SU-DHL-6 (cell line): ENCODE measurements at regions not wholly inside any gene's neighbourhood (a gene's known extent, or its start where the extent isn't known, plus 50 kb on each side); places are given as distances from the start of the nearest gene placed in this dataset.

Experiments used
- EZH2phosphoT487 ChIP-seq: fragments of 200-600 bp; sonication (generic), shearing (Covaris generic); conservative IDR thresholded peaks from 2 replicates; pipeline ENCODE4 v1.6.1; 2018; ENCODE audit warnings: mild to moderate bottlenecking, antibody characterized with exemption, low read length, moderate library complexity, mixed read lengths
- TF ChIP-seq, protein P1 (sequence below): fragments of 200-600 bp; sonication (generic); IDR thresholded peaks from one replicate; pipeline ENCODE4 v1.5.1; 2017; ENCODE audit warnings: antibody characterized with exemption, mild to moderate bottlenecking, low read length, moderate library complexity; ENCODE audit not compliant: insufficient read depth, poor library complexity, severe bottlenecking

DNA sequence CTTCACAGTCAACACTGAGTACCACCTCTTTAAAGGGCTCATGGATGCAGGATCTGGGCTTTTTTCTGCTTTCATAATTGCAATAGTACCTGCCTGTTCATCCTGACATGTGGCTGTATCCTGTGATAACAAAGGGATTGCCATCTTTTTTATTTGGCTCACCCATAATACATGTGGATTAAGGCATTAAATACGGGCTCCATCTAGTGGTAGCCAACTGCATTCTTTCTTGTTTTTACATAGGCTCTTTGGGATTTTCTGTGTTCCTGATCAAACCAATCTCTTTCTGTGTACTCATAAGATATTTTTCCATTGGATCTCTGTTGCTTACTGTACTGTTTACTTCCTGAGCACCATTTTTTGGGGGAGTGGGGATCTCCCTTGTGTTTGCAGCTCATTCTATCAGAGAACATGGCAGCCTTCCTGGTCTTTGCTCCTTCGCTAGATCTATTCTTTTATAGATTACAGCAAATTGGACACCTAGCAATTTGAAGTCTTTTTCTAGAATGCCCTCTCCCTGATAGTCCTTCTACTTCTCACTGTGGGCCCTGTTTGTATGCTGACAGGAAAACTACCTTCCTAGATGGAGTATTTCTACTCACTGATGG is 723.4 kb upstream of the MDGA2 start:
- TF ChIP-seq, protein P1, sequence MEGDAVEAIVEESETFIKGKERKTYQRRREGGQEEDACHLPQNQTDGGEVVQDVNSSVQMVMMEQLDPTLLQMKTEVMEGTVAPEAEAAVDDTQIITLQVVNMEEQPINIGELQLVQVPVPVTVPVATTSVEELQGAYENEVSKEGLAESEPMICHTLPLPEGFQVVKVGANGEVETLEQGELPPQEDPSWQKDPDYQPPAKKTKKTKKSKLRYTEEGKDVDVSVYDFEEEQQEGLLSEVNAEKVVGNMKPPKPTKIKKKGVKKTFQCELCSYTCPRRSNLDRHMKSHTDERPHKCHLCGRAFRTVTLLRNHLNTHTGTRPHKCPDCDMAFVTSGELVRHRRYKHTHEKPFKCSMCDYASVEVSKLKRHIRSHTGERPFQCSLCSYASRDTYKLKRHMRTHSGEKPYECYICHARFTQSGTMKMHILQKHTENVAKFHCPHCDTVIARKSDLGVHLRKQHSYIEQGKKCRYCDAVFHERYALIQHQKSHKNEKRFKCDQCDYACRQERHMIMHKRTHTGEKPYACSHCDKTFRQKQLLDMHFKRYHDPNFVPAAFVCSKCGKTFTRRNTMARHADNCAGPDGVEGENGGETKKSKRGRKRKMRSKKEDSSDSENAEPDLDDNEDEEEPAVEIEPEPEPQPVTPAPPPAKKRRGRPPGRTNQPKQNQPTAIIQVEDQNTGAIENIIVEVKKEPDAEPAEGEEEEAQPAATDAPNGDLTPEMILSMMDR = peak; percentile 62
- TF ChIP-seq EZH2phosphoT487 = no peak
